ENCODE measurements at regions not wholly inside any gene's neighbourhood (a gene's known extent, or its start where the extent isn't known, plus 50 kb on each side); places are given as distances from the start of the nearest gene placed in this dataset.

GRCh38 chr3:187849016-187849654, 103.9 kb upstream of the BCL6 start:
- TF ChIP-seq TARDBP (IDR thresholded peaks at IDR 0.05) (no peak), ELF4 (IDR thresholded peaks at IDR 0.05) (no peak), L3MBTL2 (conservative IDR thresholded peaks at IDR 0.05) (no peak), SUZ12 (IDR thresholded peaks at IDR 0.05) (no peak), FOXK2 (IDR thresholded peaks at IDR 0.05) (no peak), BHLHE40 (IDR thresholded peaks at IDR 0.05; ENCODE audit: borderline replicate concordance) (no peak), CTBP1 (IDR thresholded peaks at IDR 0.05; ENCODE audit: borderline replicate concordance) (no peak), FOXM1 (IDR thresholded peaks at IDR 0.05; ENCODE audit: borderline replicate concordance) (no peak), SP1 (IDR thresholded peaks at IDR 0.05) (no peak), LEF1 (IDR thresholded peaks at IDR 0.05; ENCODE audit: borderline replicate concordance) (no peak)

Data from HEK293T (cell line).